ENCODE measurements at regions not wholly inside any gene's neighbourhood (a gene's known extent, or its start where the extent isn't known, plus 50 kb on each side); places are given as distances from the start of the nearest gene placed in this dataset.

DNA sequence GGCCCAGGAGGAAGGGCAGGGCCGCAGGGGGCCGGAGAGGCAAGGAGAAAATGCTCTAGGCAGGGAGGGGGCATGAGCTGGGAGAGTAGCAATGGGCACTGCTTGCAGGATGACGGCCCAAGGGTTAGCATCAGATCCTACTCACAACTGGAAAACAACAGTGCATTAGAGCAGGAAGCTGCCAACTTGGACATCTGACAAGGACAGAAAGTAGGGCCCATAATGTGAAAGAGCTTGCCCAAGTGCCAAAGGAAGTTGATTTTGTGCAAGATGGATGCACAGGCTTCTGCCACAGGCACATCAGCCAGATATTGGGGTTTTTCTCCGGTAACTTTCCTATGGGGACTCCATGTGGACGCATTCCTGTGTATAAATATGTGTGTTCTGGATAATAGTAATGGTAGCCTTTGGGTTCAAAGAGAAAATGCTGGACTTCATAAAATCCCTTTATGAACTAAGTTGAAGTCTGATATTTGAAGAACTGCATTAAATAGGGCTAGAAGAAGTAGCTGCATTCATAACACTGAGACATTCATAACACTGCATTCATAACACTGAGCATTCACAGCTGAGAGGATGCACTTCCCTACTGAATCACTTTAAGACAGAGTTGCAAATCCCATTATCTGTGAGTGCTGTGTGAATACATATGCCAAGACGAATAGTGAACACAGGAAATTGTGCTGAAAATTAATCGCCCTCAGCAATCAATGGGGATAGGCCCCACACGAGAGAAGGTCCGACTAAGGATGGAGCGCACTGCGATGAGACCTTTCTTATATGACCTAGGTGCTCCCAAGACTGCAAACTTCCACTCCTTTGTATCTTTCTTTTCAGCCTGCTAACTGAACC, 235.6 kb upstream of the PRDM1 start:
- DNase-seq (ENCODE audit: low read depth): no peak

- DNase-seq (ENCODE audit: low read depth): no peak
These were observed 236.4 kb upstream of the PRDM1 start for GRCh38 chr6:105849746-105850145.

GRCh38 chr6:105847433-105847832, 238.7 kb upstream of the PRDM1 start:
- no peak for DNase-seq (ENCODE audit: low read depth)

DNA sequence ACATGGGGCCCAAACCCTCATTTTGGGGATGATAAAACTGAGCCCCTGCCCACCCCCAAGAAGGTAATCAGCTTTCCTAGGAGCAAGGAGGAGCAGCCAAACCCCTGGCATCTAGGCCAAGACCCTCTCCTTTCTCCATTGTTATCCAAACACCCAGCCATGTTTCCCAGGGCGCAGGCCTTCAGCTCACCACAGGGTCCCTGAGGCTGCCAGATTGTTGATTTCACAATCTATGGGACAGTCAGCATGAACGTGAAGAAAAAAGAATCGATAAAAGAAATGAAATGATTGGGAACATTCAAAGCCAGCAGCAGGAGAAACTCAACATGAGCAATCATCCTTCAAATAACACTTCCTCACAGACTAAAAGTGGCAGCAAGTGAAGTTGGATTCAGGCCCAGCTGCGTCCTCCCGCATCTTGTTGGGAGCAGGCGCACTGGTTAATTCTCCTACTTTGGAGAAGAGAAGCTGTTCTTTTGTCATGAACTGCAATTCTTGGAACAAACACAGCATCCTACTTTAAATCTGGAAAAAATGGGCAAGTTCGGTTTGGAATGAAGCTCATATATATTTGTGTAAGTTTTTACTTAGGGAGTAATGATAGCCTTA, 241.8 kb upstream of the PRDM1 start:
- no peak for DNase-seq (ENCODE audit: low read depth)

DNA sequence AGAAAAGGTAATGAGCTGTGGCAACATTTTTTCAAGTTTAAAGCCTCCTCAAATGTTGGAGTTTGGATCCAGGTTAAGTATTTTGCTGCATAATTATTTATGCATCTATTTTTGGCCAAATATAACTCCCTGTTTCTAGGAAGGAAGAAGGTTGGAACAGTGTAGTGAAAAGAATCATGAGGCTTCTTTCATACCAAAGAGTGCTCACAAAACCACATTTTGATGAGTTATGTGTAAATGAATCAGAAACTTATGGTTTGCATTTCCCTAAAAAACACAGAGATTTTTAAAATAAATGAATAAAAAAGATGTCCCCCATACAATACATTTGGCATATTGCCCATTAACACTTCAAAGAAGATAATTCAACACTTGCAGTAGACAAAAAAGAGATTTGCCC, 246.9 kb upstream of the PRDM1 start:
- DNase-seq (ENCODE audit: low read depth): no peak

DNA sequence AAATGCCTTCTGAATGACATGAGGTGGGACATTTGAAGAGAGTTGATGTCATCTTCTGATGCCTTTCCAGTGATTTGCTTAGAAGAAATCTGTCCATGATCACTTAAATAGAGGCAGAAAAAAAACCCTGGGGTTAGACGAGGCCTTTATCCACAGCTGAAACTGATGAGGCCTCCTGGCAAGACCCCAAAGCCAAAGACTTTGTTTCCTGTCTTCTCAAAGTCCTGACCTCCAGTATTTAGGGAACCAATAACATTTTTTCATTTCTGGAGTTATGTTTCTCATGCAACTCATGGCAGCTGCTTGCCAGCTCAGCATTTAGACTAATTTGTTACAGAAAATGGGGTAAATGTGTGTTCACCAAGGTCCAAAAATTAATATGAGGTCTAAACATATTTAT, 248.0 kb upstream of the PRDM1 start:
- no peak for DNase-seq (ENCODE audit: low read depth)

DNA sequence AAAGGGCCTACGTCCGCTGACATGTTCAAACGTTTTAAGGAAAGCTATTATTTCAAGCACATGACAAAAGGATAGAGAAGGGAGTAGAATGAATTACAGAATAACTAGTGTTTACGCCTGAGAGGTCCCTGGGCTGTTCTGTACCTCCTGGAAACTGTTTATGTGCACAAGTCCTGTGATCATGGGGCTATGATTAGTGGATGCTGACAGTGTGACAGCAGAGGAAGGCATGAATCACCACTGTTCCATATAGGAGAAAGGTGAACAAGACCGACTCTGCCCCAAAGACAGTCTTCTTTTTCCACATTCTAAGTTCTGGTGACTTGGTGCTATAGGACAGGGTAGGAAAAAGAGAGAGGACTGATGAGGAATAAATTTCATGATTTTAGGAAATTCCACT, 249.2 kb upstream of the PRDM1 start:
- no peak for DNase-seq (ENCODE audit: low read depth)

GRCh38 chr6:105836379-105836778, 249.8 kb upstream of the PRDM1 start:
- no peak for DNase-seq (ENCODE audit: low read depth)

- DNase-seq (ENCODE audit: low read depth): peak; percentile 44
These were observed 250.8 kb upstream of the PRDM1 start for GRCh38 chr6:105835373-105835772.

DNA sequence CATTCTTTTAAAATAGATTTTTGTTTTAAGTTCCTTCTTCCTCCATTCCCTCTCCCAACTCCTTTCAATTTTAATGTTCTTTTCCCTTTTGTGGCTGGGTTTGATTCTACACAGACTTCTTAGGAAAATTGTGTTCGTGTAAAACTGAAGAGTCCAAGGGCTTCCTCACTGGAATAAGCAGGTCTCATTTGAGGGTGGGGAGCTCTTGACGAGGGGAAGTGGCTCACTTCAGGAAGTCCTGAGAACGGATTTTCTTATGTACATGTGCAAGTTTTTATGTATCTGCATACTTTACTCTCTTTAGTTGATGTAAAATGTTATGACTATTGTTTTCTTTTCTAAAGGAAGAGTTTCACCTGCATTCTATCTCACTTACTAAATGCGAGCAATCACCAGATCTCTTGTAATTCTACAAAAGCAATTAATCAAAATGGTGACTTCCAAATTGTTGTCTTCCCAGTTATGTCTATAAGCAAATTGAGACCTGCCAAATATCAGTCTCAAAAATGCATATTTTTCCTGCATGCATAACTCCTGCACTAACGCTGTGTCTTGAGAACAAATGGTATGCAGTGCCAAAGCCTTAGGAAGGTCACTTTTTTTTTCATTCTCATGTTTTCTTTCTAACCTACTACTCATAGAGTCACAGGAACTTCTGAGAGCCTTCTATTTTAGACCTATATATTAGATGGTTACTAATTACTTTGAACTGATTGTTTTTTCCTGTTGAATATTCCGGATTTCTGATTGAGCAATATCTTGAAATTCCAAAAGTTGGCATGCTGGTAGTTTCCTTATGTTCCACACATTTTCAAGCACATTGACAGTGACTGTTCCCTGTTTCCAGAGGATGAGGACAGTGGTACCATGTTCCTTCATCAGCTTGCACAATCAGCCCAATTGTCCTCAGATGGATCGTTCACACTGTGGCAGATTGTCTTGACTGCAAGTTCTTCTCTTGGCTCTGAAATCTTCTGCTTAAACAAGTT, 251.9 kb upstream of the PRDM1 start:
- DNase-seq (ENCODE audit: low read depth): no peak

- DNase-seq (ENCODE audit: low read depth): no peak
These were observed 253.8 kb upstream of the PRDM1 start for GRCh38 chr6:105832313-105832761.

- no peak for DNase-seq (ENCODE audit: low read depth)
These were observed 254.6 kb upstream of the PRDM1 start for GRCh38 chr6:105831311-105832097.

DNA sequence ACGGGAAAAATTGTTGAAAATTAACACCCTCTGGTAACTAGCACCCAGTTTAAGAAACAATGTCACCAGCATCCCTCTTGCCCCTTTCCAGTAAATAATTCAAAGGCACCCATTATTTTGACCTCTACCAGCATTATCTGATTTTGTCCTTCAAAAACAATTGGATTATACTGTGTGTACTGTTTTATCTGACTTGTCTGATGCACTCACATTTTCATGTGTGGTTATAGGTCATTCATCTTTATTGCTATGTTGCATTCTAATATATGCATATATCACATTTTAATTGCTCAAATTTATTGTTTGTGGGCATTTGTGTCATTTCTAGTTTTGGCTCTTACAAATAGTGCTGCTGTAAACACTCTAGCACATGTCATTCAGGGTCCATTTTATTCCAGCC, 260.9 kb upstream of the PRDM1 start:
- no peak for DNase-seq (ENCODE audit: low read depth)

DNA sequence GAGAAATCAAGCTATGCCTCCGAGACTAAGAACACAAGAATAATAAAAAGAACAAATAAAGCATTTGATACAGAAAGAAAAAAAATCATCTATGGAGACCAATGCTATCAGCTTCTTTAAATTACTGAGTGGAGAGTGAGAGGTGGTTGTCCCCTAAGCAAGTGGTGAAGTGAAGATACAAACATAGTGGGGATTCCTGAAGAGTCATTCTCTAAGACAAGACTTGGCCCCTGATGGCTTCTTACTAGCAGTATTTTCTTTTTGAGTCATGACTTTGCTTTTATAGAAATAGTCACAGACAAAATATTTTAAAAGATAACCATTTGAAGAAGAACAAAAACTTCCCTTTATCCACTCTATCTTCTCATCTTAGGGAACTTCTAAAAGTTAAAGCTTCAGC, 261.4 kb upstream of the PRDM1 start:
- DNase-seq (ENCODE audit: low read depth): no peak

DNA sequence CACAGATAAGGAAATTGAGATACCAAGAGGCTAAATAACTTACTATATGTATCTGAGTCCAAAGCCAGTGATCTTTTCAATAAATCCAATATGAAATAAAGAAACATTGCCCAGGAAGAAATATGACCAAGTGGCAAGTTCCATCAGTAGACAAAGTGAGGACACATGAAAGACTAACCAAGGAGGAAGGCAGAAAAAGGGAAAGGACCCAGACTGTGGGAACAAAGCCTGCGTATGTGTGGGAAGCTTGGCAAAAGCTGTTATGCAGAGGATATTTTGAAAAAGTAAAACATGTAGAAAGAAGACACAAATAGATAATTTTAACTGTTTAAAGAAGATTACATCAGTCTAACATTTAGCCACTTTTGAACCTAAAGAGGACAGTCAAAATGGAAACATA, 264.4 kb upstream of the PRDM1 start:
- no peak for DNase-seq (ENCODE audit: low read depth)

- no peak for DNase-seq (ENCODE audit: low read depth)
These were observed 265.1 kb upstream of the PRDM1 start for GRCh38 chr6:105821027-105821426.

GRCh38 chr6:105819745-105820144, 266.4 kb upstream of the PRDM1 start:
- DNase-seq (ENCODE audit: low read depth): no peak

GRCh38 chr6:105818505-105818904, 267.6 kb upstream of the PRDM1 start:
- no peak for DNase-seq (ENCODE audit: low read depth)

- DNase-seq (ENCODE audit: low read depth): no peak
These were observed 268.2 kb upstream of the PRDM1 start for GRCh38 chr6:105817961-105818360.

- DNase-seq (ENCODE audit: low read depth): no peak
These were observed 268.8 kb upstream of the PRDM1 start for GRCh38 chr6:105817370-105817769.

DNA sequence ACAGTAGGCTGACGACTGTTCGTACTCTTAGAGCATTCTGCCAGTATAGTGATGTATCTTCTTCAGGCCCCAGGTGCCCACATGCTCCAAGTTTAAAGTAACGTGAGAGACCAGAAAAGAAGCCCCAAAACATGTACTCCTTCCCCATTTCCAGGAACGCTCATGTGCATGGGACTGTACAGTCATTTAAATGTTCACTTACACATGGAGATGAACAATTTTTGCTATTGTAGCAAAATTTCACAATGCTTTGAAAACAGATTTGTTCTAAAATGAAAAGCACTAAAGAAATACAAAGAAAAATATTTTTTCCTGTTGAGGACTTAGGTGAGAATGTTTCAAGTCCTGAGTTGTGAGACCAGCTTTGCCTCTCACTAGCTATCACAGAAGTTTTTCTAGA, 269.3 kb upstream of the PRDM1 start:
- no peak for DNase-seq (ENCODE audit: low read depth)

All from CMK (cell line).